ENCODE measurements at regions not wholly inside any gene's neighbourhood (a gene's known extent, or its start where the extent isn't known, plus 50 kb on each side); places are given as distances from the start of the nearest gene placed in this dataset.

GRCh38 chr4:3713817-3714641 is 52.2 kb upstream of the ADRA2C start:
- TF ChIP-seq, protein P1, sequence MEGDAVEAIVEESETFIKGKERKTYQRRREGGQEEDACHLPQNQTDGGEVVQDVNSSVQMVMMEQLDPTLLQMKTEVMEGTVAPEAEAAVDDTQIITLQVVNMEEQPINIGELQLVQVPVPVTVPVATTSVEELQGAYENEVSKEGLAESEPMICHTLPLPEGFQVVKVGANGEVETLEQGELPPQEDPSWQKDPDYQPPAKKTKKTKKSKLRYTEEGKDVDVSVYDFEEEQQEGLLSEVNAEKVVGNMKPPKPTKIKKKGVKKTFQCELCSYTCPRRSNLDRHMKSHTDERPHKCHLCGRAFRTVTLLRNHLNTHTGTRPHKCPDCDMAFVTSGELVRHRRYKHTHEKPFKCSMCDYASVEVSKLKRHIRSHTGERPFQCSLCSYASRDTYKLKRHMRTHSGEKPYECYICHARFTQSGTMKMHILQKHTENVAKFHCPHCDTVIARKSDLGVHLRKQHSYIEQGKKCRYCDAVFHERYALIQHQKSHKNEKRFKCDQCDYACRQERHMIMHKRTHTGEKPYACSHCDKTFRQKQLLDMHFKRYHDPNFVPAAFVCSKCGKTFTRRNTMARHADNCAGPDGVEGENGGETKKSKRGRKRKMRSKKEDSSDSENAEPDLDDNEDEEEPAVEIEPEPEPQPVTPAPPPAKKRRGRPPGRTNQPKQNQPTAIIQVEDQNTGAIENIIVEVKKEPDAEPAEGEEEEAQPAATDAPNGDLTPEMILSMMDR (IDR thresholded peaks at IDR 0.05; ENCODE audit: extremely low read depth in 1 of 2, insufficient read depth in 1 of 2, low read depth in 1 of 2, low read length in 2 of 2), result no peak
- TF ChIP-seq, protein P2, sequence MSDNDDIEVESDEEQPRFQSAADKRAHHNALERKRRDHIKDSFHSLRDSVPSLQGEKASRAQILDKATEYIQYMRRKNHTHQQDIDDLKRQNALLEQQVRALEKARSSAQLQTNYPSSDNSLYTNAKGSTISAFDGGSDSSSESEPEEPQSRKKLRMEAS (IDR thresholded peaks at IDR 0.05; ENCODE audit: insufficient read depth, insufficient read length), result no peak
- TF ChIP-seq POLR2AphosphoS5 (IDR thresholded peaks at IDR 0.05; ENCODE audit: insufficient read depth, low read depth, low read length), result no peak
- no peak for TF ChIP-seq EZH2 (IDR thresholded peaks at IDR 0.05; ENCODE audit: borderline replicate concordance, low read depth, low read length, severe bottlenecking)
- no peak for TF ChIP-seq POLR2A (IDR thresholded peaks at IDR 0.05; ENCODE audit: low read depth, low read length)
- TF ChIP-seq FOS (IDR thresholded peaks at IDR 0.05; ENCODE audit: borderline replicate concordance, insufficient read depth, low read length), result no peak
- TF ChIP-seq JUN (IDR thresholded peaks at IDR 0.05; ENCODE audit: borderline replicate concordance, insufficient read depth, insufficient read length, low read depth), result no peak
- TF ChIP-seq GATA2 (IDR thresholded peaks at IDR 0.05; ENCODE audit: insufficient read depth, insufficient read length, low read depth, low read length), result no peak

All from endothelial cell of umbilical vein (primary cell).